GM06990 (cell line): ENCODE measurements at regions not wholly inside any gene's neighbourhood (a gene's known extent, or its start where the extent isn't known, plus 50 kb on each side); places are given as distances from the start of the nearest gene placed in this dataset.

ENCODE experiments used
- DNase-seq: peaks from one replicate; pipeline ENCODE4 v3.0.0-alpha.2; 2011; ENCODE audit not compliant: insufficient read length; ENCODE audit errors: extremely low read depth
- H3K27me3 ChIP-seq: replicated peaks from 2 replicates; pipeline ENCODE4 v1.6.0; 2011; ENCODE audit warnings: low read length; ENCODE audit not compliant: control insufficient read depth, insufficient read depth
- H3K36me3 ChIP-seq: 2 replicates; pipeline ENCODE4 v1.5.1; 2011; ENCODE audit warnings: low read length; ENCODE audit not compliant: control insufficient read depth, insufficient read depth
- H3K4me3 ChIP-seq: replicated peaks from 2 replicates; pipeline ENCODE4 v1.5.1; 2011; ENCODE audit warnings: low read depth, mild to moderate bottlenecking, control low read depth, low read length
- CTCF ChIP-seq: IDR thresholded peaks from 2 replicates; pipeline ENCODE4 v1.5.1; 2011; ENCODE audit warnings: low read length, control low read depth, mild to moderate bottlenecking, inconsistent platforms; ENCODE audit not compliant: insufficient read depth, poor library complexity, severe bottlenecking

- H3K4me3 ChIP-seq, result no peak overlapping the region
- H3K36me3 ChIP-seq, result no peaks in the 10 kb centered on the region
- H3K27me3 ChIP-seq, result no peaks in the 10 kb centered on the region; the same call in 1 of the 2 replicates
- no peak for DNase-seq
- TF ChIP-seq CTCF, result no peak
Measured at GRCh38 chr6:155589190-155589589, 133.6 kb upstream of the NOX3 start.

GRCh38 chr6:155587817-155588216 lies 132.2 kb upstream of the NOX3 start:
- DNase-seq, result no peak
- H3K27me3 ChIP-seq, result no peaks in the 10 kb centered on the region; the same call in 1 of the 2 replicates
- TF ChIP-seq CTCF, result no peak

GRCh38 chr6:155586090-155586489 lies 130.5 kb upstream of the NOX3 start:
- no peak for DNase-seq
- no peak overlapping the region for H3K4me3 ChIP-seq
- TF ChIP-seq CTCF, result no peak
- no peaks in the 10 kb centered on the region for H3K36me3 ChIP-seq
- no peaks in the 10 kb centered on the region for H3K27me3 ChIP-seq

More at GRCh38 chr6:155587817-155588216, 132.2 kb upstream of the NOX3 start:
- Histone ChIP-seq H3K4me3 (no peak overlapping the region), H3K36me3 (no peaks in the 10 kb centered on the region)

- no peak for TF ChIP-seq CTCF
- no peak for DNase-seq
- no peak overlapping the region for H3K4me3 ChIP-seq
- no peaks in the 10 kb centered on the region for H3K36me3 ChIP-seq
- no peaks in the 10 kb centered on the region for H3K27me3 ChIP-seq
Measured at GRCh38 chr6:155584006-155584405, 128.4 kb upstream of the NOX3 start.

- no peak for DNase-seq
- no peak for TF ChIP-seq CTCF
- H3K4me3 ChIP-seq, result no peak overlapping the region
- H3K36me3 ChIP-seq, result no peaks in the 10 kb centered on the region
- no peaks in the 10 kb centered on the region for H3K27me3 ChIP-seq
Measured at GRCh38 chr6:155582016-155582991, 126.7 kb upstream of the NOX3 start.
